ENCODE measurements at regions not wholly inside any gene's neighbourhood (a gene's known extent, or its start where the extent isn't known, plus 50 kb on each side); places are given as distances from the start of the nearest gene placed in this dataset.

DNA sequence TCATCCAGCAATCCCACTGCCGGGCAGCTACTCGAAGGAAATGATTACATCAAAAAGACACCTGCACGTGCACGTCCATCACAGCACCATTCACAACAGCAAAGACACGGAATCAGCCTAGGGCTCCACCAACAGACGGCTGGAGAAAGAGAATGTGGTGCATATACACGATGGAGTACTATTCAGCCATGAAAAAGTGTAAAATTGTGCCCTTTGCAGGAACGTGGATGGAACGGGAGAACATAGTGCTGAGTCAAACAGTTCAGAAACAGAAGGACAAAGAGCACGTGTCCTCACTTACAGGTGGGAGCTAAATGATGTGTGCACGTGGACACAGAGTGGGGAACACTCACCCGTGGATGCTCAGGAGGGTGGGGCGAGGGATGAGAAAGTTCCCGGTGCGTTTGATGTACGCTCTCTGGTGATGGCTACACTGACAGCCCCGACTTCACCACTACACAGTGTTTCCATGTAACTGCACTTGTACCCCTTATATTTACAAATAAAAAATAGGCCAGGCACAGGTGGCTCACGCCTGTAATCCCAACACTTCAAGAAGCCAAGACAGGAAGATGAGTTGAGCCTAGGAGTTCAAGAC, 92.0 kb downstream of the PDGFA start:
- TF ChIP-seq, protein P1, sequence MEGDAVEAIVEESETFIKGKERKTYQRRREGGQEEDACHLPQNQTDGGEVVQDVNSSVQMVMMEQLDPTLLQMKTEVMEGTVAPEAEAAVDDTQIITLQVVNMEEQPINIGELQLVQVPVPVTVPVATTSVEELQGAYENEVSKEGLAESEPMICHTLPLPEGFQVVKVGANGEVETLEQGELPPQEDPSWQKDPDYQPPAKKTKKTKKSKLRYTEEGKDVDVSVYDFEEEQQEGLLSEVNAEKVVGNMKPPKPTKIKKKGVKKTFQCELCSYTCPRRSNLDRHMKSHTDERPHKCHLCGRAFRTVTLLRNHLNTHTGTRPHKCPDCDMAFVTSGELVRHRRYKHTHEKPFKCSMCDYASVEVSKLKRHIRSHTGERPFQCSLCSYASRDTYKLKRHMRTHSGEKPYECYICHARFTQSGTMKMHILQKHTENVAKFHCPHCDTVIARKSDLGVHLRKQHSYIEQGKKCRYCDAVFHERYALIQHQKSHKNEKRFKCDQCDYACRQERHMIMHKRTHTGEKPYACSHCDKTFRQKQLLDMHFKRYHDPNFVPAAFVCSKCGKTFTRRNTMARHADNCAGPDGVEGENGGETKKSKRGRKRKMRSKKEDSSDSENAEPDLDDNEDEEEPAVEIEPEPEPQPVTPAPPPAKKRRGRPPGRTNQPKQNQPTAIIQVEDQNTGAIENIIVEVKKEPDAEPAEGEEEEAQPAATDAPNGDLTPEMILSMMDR (IDR thresholded peaks at IDR 0.05; ENCODE audit: borderline replicate concordance, extremely low read depth, low read length, poor library complexity, severe bottlenecking), result no peak
- no peak for TF ChIP-seq EZH2 (IDR thresholded peaks at IDR 0.05; ENCODE audit: borderline replicate concordance, low read depth, low read length, severe bottlenecking)
